GM18867 (cell line): ENCODE measurements at regions not wholly inside any gene's neighbourhood (a gene's known extent, or its start where the extent isn't known, plus 50 kb on each side); places are given as distances from the start of the nearest gene placed in this dataset.
"Not testable (repeated sequence)": the region's sequence is repeated elsewhere in the genome, so short reads cannot be mapped to it uniquely, and the experiment has no call there.

Experiments
- ATAC-seq: cut with Tn5 transposase; IDR thresholded peaks from one replicate; pipeline ENCODE4 v1.9.1; 2021; ENCODE audit warnings: mild to moderate bottlenecking, moderate library complexity; ENCODE audit not compliant: unreplicated experiment

GRCh38 chrX:115909017-115909416 lies 261.5 kb upstream of the AGTR2 start:
- no peak for ATAC-seq

DNA sequence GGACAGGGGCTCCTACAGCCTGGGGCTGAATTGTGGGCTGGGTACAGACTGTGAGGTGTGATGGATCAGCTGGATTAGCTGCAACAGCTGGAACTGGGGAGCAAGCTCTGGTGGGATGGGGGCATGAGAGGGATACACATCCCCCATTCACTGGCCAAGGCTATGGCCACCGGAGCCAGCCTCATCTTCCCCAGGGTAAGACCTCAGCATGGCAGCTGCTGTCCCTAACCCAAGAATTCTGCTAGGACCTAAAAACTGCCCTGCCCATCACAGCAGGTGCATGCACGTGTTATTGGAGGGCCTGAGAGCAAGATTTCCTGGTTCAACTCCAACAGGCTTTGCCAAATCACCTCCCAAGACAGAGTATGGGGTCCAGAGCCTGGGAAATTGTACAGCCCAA lies 258.6 kb upstream of the AGTR2 start:
- peak; percentile 0 for ATAC-seq

DNA sequence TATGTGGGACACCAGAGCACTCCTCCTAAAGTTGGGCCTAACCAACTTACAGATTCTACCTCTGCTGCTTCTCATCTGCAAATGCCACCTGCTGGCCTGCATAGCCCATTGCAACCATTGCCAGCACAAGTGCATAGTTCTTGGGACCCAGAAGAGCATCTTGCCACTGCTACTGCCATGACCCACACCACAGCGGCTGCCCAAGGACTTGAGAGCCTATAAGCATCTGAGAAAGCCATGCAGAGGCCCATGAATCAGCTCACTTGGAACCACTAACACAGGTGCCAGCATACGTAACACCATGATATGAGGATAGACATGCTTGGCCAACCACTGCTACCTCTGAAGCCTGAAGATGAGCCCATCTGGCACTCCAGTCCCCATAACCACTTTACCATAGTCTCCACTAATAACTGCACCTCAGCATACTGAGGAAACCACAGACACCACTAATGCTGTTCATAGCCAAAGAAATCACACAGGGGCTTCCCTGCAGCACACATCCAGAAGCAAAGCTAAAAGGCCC lies 258.1 kb upstream of the AGTR2 start:
- peak; percentile 93 for ATAC-seq

GRCh38 chrX:115913575-115913974 lies 257.0 kb upstream of the AGTR2 start:
- ATAC-seq = peak; percentile 41

DNA sequence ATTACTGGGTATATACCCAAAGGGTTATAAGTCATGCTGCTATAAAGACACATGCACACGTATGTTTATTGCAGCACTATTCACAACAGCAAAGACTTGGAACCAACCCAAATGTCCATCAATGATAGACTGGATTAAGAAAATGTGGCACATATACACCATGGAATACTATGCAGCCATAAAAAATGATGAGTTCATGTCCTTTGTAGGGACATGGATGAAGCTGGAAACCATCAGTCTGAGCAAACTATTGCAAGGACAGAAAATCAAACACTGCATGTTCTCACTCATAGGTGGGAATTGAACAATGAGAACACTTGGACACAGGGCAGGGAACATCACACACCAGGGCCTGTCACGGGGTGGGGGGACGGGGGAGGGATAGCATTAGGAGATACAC lies 254.9 kb upstream of the AGTR2 start:
- not testable (repeated sequence) for ATAC-seq

- no peak for ATAC-seq
Observed at GRCh38 chrX:115929480-115929879, 241.1 kb upstream of the AGTR2 start.

GRCh38 chrX:115936008-115936407 lies 234.5 kb upstream of the AGTR2 start:
- ATAC-seq = no peak

DNA sequence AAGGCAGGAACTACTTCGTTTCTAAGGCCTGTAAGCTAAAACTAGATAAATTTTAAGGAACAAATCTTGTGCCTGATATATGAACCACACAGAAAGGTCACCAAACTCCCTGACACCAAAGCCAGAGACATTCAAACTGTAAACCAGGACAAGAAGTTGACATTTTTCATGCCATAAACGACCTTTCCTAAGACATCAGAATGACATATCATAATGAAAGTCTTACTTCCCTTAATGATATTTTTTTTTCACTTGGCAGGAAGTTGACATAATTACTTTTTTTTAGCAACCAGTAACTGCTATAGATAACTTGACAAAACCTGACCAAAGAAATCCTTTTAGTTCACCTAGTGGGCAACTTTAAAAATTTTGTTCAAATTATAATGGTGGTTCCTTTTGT lies 231.5 kb upstream of the AGTR2 start:
- ATAC-seq = peak; percentile 49

DNA sequence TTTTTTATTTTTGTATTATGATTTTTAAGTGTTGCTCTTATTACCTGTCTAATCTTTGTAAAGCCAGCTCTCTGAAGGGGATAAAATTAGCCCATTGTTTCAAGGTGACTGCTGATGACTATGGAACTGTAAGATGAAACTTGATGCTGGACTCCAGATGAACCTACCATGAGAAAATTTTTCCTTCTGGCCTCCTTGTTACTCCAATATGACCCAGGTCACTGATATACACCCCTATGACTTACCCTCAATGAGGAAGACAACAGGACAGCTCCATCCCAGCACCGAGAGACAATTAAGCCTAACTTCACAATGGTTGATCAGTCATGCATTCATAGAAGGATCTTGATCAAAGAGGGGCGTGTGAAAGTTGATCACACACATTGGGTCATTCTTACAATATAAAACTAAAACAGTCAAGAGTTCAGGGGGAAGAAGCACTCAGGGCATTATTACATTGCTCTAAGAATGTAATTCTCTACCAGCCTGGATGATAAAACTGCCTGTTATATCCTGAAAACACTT lies 230.8 kb upstream of the AGTR2 start:
- no peak for ATAC-seq

- peak; percentile 27 for ATAC-seq
Observed at GRCh38 chrX:115940348-115940747, 230.2 kb upstream of the AGTR2 start.

DNA sequence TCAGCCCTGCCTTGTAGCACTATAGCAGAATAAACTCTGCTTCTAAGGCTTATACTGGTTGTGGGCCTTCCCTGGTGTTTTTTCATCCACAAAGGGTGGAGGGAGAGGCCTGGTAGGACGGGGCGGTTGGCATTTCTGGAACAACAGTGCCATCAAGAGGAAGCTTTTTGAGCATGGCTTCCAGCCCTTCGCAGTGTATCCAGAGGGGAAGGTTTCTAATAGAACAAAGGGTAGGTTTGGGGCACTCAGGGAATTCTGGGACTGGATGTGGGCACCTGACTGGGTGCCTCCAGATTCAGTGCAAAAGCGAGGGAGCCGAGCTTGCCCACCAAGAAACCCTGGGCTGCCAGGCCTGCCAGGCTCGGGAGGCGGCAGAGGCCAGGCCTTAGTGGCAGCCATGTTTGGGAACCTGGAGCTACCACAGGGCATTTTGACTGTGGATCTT lies 229.6 kb upstream of the AGTR2 start:
- ATAC-seq = peak; percentile 89

DNA sequence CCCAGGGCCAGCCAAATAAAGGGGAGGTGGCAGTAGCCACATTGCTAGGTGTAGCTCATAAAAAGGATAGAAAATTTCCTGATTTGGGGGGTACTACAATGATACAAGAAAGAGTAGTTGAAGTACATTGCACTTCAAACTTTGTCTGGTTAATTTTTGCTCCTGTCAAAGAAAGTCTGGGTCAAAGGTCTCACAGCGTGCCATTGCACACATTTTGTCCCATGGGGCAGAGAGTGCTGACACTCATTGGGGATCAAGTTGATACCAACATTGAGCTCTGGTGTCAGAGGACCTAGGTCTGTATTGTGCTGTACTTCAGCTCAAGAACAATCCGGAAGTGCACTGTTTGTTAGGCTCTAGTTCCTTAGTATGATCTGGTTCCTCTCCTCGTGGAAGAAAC lies 229.2 kb upstream of the AGTR2 start:
- ATAC-seq = no peak

DNA sequence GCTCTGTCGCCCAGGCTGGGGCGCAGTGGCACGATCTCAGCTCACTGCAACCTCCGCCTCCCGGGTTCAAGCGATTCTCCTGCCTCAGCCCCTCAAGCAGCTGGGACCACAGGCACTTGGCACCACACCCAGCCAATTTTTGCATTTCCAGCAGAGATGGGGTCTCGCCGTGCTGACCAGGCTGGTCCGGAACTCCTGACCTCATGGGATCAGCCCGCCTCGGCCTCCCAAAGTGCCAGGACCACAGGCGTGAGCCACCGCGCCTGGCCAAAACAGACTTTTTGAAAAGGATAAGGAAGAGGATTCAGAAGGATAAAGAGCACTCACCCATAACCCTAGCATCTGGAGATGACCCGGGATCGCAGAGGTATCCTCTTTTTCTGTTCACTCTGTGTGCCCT lies 224.5 kb upstream of the AGTR2 start:
- no peak for ATAC-seq

DNA sequence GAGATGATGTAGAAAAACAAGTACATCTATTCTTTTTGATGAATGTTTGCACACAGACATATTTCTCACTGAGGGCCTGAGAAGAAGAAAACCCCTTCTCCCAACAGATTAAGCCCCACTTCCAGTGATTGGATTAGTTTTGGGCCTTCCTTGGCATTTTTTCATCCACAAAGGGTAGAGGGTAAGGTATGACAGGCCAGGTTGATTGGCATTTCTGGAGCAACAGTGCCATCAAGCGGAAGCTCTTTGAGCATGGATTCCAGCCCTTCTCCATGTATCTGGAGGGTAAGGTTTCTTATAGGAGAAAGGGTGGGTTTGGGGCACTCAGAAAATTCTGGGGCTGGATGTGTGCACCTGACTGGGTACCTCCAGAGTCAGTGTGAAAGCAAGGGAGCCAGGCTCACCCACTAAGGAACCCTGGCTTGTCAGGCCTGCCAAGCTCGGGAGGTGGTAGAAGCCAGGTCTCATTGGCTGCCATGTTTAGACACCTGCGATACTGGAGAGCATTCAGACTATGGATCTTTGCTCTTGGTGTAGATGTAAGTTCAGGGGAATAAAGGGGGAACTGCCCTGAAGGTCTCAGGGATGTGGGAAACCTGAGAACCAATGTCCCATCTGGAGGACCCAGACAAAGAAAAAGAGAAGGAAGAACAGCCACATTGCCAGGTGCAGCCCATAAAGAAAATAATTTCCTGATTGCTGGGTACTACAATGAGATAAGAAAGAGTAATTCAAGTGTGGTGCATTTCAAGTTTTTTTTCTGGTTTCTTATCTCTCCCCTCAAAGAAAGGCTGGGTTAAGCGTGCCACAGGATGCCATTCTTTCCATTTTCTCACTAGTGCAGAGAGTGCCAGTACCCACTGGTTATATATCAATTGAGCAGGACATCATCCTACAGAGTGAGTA lies 222.3 kb upstream of the AGTR2 start:
- peak; percentile 57 for ATAC-seq

DNA sequence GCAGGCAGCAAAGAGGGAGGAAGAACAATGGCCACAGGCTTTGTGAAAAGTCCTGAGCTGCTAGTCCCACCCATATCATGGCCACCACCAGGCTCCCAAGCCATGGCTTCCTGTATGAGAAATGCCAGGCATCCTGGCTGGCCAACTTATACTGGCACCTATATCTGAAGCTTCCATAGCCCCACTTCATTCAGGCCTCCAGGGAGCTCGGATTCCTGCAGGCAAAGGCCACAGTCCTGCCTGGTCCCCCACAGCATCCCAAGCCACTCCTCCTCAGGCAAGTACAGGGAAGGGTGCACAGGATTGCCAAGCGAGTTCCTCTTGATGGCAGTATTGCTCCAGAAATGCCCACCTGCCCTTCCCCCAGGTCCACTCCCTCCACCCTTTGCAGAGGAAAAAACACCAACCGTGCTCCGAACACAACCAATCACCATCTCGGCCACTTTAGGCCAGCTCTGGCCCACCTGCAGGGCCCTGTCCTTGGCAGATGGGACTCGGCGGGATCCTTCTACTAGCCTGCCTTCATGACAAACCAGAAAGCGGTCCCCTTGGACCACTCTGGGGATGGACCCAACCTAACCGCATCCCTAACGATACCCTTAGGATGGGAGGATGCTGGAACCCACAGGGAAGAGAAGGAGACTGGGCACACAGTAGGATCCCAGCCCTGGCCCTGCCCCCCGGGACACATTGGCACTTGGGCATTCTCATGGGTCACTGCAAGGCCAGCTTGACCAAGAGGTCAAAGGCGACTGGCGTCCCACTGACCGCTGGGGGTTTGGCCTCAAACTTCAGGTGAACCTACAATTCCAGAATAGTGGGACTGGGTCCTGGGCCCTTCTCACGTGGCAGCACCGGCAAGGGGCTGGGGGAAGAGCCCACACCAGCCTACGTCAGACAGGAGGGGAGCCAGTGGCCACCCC lies 220.4 kb upstream of the AGTR2 start:
- ATAC-seq = peak; percentile 46

DNA sequence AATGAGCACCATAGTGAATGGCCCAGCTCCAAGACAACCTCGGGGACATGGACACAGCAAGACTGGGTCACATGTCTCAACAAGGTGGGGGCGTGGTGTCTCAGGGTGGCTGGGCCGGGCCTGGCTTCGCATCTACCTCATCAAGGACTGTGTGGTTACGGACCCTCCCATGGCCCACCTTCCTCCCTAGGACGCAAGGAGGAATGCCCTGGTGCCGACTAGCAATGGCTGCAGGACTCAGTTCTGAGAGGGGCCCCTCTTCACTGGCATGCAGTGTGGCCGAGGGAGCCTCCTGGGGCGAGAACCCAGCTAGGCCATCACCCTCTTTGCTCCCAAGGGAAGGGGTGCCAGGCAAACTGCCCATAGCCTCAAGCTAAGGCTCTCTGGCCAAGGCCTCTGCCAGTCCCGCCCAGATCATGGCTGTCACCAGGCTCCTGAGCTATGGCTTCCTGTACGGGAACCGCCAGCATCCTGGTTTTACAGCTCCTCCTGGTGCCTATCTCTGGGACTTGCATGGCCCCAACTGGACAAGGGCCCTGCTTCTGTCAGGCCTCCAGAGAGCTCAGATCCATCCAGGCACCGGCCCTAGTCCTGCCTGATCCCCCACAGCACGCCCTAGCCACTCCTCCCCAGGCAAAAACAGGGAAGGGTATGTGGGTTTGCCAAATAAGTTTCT lies 218.0 kb upstream of the AGTR2 start:
- no peak for ATAC-seq

GRCh38 chrX:115957862-115958490 lies 212.6 kb upstream of the AGTR2 start:
- ATAC-seq = peak; percentile 71

DNA sequence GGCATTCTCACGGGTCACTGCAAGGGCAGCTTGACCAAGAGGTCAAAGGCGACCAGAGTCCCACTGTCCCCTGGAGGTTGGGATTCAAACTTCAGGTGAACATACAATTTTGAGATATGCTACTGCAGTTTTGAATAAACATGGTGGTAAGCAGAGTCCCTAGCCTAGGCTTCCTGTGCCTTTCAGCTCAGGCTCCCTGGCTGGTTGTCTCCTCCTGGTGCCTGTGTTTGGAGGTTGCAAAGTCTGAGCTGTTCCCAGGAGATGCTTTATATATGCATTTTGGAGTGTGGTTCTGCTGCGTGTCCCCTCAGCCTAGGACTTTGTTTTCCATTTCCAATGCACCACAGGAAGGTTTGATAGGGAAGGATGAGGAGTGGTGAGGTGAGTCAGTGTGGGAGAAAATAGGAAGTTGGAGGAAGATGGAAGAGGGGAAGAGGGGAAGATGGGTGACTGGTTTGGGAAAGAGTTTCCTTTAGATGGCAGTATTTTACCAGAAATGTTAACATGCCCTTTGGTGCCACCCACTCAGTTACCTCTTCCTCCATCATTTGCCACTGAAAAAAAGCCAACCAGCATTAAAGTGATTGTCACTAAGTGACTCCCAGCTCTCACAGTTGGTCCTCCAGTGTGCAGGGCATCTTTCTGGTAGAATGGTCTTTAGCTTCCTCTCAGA lies 211.7 kb upstream of the AGTR2 start:
- ATAC-seq = peak; percentile 50

- no peak for ATAC-seq
Observed at GRCh38 chrX:115960440-115961084, 210.0 kb upstream of the AGTR2 start.
